Activated CD4-positive, alpha-beta T cell treated with anti-CD3 and anti-CD28 coated beads, Interleukin-2, amount 10 ng/mL, durations not matched to agents 24 days and 14 days (primary cell): ENCODE measurements at regions not wholly inside any gene's neighbourhood (a gene's known extent, or its start where the extent isn't known, plus 50 kb on each side); places are given as distances from the start of the nearest gene placed in this dataset.
"Not testable (repeated sequence)": the region's sequence is repeated elsewhere in the genome, so short reads cannot be mapped to it uniquely, and the experiment has no call there.

ENCODE experiments used
- DNase-seq: peaks from one replicate; pipeline ENCODE4 v3.0.0; 2022
- H3K27ac Mint-ChIP-seq: one replicate; pipeline ENCODE4 v1.8.0; 2022; ENCODE audit warnings: mild to moderate bottlenecking, mixed read lengths
- H3K27me3 Mint-ChIP-seq: one replicate; pipeline ENCODE4 v1.8.0; 2022; ENCODE audit warnings: mixed read lengths
- H3K36me3 Mint-ChIP-seq: one replicate; pipeline ENCODE4 v1.8.0; 2022; ENCODE audit warnings: low read depth, mild to moderate bottlenecking, mixed read lengths
- H3K4me1 Mint-ChIP-seq: one replicate; pipeline ENCODE4 v1.8.0; 2021; ENCODE audit warnings: mixed read lengths
- H3K4me3 Mint-ChIP-seq: one replicate; pipeline ENCODE4 v1.8.0; 2022; ENCODE audit warnings: mild to moderate bottlenecking, moderate library complexity, mixed read lengths
- H3K9me3 Mint-ChIP-seq: one replicate; pipeline ENCODE4 v1.8.0; 2021; ENCODE audit warnings: mixed read lengths
- intact Hi-C: fragments of 100-400 bp; cut with micrococcal nuclease; formaldehyde crosslinking; loops from one replicate; pipeline ENCODE4 v1.15.1; 2023

DNA sequence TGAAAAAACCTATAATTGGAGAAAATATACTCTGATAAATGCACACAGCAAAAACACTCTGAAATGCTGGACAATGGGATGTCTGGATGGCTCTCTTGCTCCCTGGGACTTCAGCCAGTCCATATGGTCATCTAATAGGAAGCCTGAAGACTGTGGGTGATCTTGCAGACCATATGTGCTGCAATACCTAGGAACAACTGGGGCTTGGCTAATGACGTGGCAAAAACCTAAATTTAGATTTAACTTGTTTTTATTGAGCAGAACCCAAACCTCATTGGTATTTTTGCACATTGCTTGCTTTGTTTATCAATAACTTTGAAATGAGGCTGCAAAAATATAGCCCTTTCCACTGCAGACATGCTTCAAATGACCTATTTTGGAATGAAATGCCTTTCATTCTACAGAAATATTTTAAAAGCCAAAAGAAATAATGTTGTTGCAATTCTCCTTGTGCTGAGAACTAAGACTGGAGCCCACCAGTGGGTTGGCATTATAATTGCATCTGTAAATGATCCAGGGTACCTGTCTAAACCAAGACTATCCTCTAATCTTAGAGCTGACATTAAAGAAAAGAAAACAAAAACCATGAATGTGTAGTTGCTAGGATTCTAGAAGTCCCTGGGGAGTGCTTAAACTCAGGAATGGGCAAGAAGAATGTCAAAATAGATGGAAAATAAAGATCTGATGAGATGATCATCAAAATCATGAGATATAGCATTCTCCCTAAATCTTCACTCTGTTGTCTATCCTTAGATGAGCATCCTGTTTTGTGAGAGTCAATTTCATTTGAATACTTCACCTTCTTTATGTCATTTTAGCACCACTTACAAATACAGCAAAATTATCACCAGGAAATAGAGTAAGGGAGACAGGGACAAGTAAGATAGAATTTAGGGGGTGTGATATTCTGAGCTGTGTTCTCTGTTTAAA is 152.1 kb upstream of the RIMS1 start:
- no peaks in the 10 kb centered on the region for H3K36me3 Mint-ChIP-seq
- no peak overlapping the region for H3K27ac Mint-ChIP-seq
- H3K9me3 Mint-ChIP-seq, result no peaks in the 10 kb centered on the region
- H3K4me1 Mint-ChIP-seq, result no peaks in the 10 kb centered on the region
- intact Hi-C loops, result no loop called here
- H3K27me3 Mint-ChIP-seq, result no peaks in the 10 kb centered on the region
- H3K4me3 Mint-ChIP-seq, result no peak overlapping the region
- DNase-seq, result no peak

DNA sequence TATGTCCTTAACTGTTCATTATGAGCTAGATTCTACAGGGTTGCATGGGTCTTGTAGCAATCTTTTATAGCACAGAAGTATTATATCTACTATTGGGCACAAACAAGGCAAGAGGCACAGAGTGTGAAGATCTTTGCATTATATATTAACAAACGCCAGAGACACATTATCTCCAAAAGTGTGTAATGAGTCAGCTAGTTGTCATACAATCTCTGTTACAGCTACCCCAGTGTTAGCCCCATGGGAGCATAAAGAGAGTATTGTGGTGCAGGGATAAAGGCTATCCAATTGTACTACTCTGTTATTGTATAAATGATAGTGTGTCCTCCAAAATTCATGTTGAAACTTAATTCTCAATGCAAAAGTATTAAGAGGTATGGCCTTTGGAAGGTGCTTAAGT is 148.4 kb upstream of the RIMS1 start:
- Mint-ChIP-seq H3K9me3 (no peaks in the 10 kb centered on the region), H3K4me1 (no peaks in the 10 kb centered on the region), H3K36me3 (no peaks in the 10 kb centered on the region), H3K27me3 (no peaks in the 10 kb centered on the region), H3K4me3 (no peak overlapping the region), H3K27ac (no peak overlapping the region)
- intact Hi-C loops, result no loop called here
- no peak for DNase-seq

DNA sequence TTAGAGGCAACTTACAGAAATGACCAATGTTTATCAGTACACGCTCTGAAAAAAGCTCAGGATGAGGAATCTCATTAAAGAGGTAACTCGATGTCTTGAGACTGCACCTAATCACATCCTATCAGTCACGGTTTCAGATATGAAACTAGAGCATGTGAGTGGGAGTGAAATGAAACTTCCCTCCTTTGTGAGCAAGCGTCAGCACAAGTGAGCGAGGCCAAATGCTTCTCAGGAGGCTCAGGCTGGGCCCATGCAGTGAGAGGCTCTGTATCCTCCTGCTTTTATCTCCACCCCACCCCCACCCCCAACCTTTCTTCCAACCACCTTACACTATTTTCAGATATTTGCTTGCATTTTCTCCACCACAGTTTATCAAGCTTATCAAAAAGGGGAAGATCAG is 140.8 kb upstream of the RIMS1 start:
- Mint-ChIP-seq H3K27ac (no peak overlapping the region), H3K4me3 (no peak overlapping the region), H3K27me3 (no peaks in the 10 kb centered on the region), H3K4me1 (no peaks in the 10 kb centered on the region), H3K36me3 (no peaks in the 10 kb centered on the region), H3K9me3 (no peaks in the 10 kb centered on the region)
- intact Hi-C loops, result no loop called here
- DNase-seq, result no peak

DNA sequence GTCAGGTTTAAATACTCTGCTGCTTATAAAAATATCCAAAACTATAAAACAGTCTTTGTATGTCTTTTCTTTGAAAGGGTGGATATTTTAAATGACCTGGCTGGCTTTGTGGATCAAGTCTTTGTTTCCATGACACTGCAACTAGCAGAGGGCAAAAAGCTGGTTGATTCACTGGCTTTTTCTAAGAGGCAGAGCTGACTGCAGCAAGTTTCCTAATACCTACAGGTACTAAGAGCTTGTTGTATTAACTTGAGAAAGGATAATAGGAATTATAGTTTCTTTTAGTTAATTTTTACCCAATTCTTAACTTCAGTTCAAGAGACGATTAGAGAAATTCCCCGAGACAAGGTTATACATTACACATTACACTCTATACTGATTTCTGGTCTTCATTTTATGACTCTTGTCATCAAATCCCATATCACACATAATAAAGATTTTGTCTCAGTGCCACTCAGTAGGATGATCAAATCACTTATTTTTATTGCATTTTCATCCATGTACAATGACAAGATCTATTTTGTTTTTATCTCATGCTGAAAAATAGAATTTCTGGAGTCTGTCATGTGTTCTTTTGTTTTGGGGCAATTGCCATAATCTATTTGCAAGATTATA is 120.1 kb upstream of the RIMS1 start:
- Mint-ChIP-seq H3K27ac (no peak overlapping the region), H3K9me3 (no peaks in the 10 kb centered on the region), H3K4me1 (no peaks in the 10 kb centered on the region), H3K4me3 (no peak overlapping the region), H3K36me3 (no peaks in the 10 kb centered on the region), H3K27me3 (no peaks in the 10 kb centered on the region)
- DNase-seq, result no peak
- intact Hi-C loops, result no loop called here

DNA sequence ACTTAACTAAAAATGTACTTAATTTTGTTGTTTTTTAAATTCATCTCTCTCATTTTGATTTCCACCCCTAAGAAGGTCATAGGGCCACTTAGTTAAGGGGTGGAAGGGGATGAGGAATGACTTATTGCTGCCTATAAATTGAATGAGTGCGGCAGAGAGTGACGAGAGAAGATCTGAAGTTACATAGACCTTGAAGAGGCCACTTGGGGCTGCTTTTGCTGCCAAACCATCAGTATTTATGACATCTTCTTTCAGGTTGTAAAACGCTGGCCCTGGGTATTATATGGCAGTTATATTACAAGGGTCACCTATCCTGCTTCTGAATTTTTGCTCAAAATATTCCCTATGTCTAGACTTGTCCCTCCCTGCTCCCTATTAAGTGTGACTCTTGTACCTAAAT is 119.6 kb upstream of the RIMS1 start:
- intact Hi-C loops, result no loop called here
- Mint-ChIP-seq H3K4me3 (no peak overlapping the region), H3K9me3 (no peaks in the 10 kb centered on the region), H3K27me3 (no peaks in the 10 kb centered on the region), H3K27ac (no peak overlapping the region), H3K4me1 (no peaks in the 10 kb centered on the region), H3K36me3 (no peaks in the 10 kb centered on the region)
- no peak for DNase-seq

DNA sequence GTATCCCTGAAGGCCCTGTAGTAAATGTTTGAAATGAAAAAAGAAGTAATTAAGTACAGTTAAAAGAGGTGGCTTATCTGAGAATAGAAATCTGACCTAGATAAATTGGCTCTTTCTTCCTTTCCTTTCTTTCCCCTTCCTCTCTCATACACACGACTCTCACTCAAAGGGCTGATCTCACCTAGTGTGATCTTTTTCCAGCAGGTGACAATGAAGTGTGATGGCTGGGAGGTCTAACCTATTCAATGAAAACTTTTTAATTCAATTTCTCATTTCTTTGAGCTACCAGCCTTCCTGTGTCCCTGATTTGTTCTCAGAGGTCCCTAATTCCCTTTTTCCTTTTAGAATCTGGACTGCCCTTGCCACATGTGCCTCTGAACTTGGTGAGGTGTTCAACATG is 118.0 kb upstream of the RIMS1 start:
- Mint-ChIP-seq H3K27me3 (no peaks in the 10 kb centered on the region), H3K9me3 (no peaks in the 10 kb centered on the region), H3K4me1 (no peaks in the 10 kb centered on the region), H3K36me3 (no peaks in the 10 kb centered on the region), H3K27ac (no peak overlapping the region), H3K4me3 (no peak overlapping the region)
- intact Hi-C loops, result no loop called here
- DNase-seq, result no peak

DNA sequence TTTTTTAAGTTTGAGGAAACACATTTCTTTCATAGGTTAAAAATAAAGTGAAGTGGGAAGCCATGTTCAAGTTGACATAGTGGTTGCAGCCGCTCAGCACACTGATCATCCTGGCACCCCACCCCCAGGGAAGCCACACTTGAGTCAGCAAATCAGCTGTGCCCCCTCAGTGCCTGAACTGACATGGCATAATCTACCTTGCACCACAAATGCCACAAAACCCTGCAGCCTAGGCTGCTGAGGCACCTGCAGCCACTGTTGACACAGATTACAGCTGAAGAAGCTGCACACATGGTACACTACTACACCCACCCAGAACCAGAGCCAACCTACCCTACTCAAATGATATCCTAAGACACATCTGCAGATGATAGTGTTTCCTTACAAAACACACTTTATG is 77.5 kb upstream of the RIMS1 start:
- DNase-seq, result no peak
- Mint-ChIP-seq H3K27me3 (no peaks in the 10 kb centered on the region), H3K27ac (no peak overlapping the region), H3K4me1 (no peaks in the 10 kb centered on the region), H3K4me3 (no peak overlapping the region), H3K36me3 (no peaks in the 10 kb centered on the region), H3K9me3 (peaks cover 12% of the 10 kb centered on the region)
- intact Hi-C loops, result no loop called here

DNA sequence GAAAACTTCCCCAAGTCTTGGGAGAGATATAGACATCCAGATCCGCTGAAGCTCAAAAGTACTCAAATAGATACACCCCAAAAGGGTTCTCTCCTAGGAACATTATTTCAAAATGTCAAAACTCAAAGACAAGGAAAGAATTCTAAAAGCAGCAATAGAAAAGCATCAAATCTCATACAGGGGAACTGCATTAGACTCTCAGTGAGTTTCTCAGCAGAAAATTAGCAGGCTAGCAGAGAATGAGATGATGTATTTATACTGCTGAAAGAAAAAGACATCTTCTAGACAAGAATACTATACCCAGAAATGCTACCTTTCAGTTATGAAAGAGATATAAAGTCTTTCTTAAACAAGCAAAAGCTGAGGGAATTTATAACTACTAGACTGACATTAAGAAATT is 75.5 kb upstream of the RIMS1 start:
- no peak for DNase-seq
- Mint-ChIP-seq H3K4me3 (no peak overlapping the region), H3K27ac (no peak overlapping the region), H3K9me3 (peaks cover 12% of the 10 kb centered on the region), H3K27me3 (no peaks in the 10 kb centered on the region), H3K36me3 (no peaks in the 10 kb centered on the region), H3K4me1 (no peaks in the 10 kb centered on the region)
- intact Hi-C loops, result no loop called here

DNA sequence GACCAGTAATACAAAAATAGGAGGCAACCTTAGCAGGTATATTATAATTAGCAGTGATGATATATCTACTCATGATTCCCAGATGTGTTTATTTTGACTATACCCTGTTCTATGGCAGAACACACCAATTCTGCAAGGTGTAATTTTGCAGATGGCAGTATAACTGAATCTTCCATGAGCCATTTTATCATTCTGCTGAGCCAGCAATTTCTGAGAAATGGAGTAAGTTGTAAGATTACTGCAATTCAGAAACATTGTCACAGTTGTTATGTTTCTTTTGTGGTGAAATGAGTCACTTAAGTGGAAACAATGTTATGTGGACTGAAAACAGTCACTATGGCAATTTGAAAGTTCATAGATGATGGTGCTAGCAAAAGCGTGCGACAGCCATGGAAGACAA is 63.7 kb upstream of the RIMS1 start:
- no peaks in the 10 kb centered on the region for H3K4me1 Mint-ChIP-seq
- DNase-seq, result no peak
- no peaks in the 10 kb centered on the region for H3K27me3 Mint-ChIP-seq
- intact Hi-C loops, result no loop called here
- H3K9me3 Mint-ChIP-seq, result no peaks in the 10 kb centered on the region
- no peak overlapping the region for H3K27ac Mint-ChIP-seq
- H3K4me3 Mint-ChIP-seq, result no peak overlapping the region
- H3K36me3 Mint-ChIP-seq, result no peaks in the 10 kb centered on the region

DNA sequence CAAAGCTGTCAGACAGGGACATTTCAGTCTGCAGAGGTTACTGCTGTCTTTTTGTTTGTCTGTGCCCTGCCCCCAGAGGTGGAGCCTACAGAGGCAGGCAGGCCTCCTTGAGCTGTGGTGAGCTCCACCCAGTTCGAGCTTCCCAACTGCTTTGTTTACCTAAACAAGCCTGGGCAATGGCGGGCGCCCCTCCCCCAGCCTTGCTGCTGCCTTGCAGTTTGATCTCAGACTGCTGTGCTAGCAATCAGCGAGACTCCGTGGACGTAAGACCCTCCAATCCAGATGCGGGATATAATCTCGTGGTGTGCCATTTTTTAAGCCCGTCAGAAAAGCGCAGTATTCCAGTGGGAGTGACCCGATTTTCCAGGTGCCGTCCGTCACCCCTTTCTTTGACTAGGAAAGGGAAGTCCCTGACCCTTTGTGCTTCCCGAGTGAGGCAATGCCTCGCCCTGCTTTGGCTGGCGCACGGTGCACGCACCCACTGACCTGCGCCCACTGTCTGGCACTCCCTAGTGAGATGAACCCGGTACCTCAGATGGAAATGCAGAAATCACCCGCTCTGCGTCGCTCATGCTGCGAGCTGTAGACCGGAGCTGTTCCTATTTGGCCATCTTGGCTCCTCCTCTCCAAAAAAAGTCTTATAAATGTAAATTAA is 54.1 kb upstream of the RIMS1 start:
- intact Hi-C loops, H3K4me3 Mint-ChIP-seq, H3K9me3 Mint-ChIP-seq, H3K36me3 Mint-ChIP-seq, H3K4me1 Mint-ChIP-seq, H3K27ac Mint-ChIP-seq, DNase-seq, H3K27me3 Mint-ChIP-seq: not testable (repeated sequence)
